H1 (cell line): ENCODE measurements at regions not wholly inside any gene's neighbourhood (a gene's known extent, or its start where the extent isn't known, plus 50 kb on each side); places are given as distances from the start of the nearest gene placed in this dataset.

Source experiments
- GABPA ChIP-seq: IDR thresholded peaks from 2 replicates; pipeline ENCODE4 v1.6.1; 2011; ENCODE audit warnings: mild to moderate bottlenecking, low read length, moderate library complexity, borderline replicate concordance; ENCODE audit not compliant: insufficient read depth
- RBBP5 ChIP-seq: IDR thresholded peaks from 2 replicates; pipeline ENCODE4 v1.7.1; 2012; ENCODE audit warnings: low read depth, mild to moderate bottlenecking, inconsistent platforms, low read length, moderate library complexity, borderline replicate concordance

GRCh38 chr6:159490298-159490937, 202.6 kb downstream of the SOD2 start (continued):
- TF ChIP-seq GABPA (no peak), RBBP5 (no peak)
